ENCODE measurements at regions not wholly inside any gene's neighbourhood (a gene's known extent, or its start where the extent isn't known, plus 50 kb on each side); places are given as distances from the start of the nearest gene placed in this dataset.

GRCh38 chr1:191453487-191453886 is 704.8 kb upstream of the RGS18 start:
- no peak for TF ChIP-seq OSR1 (CRISPR knock-in tag; IDR thresholded peaks at IDR 0.05)
- no peak for TF ChIP-seq ZFP3 (CRISPR knock-in tag; IDR thresholded peaks at IDR 0.05)
- TF ChIP-seq ARNTL (CRISPR knock-in tag; IDR thresholded peaks at IDR 0.05; ENCODE audit: borderline replicate concordance, low read depth) = no peak
- no peak for TF ChIP-seq POU6F1 (CRISPR knock-in tag; IDR thresholded peaks at IDR 0.05; ENCODE audit: borderline replicate concordance, low read depth)
- no peak for TF ChIP-seq ZFP30 (CRISPR knock-in tag; IDR thresholded peaks at IDR 0.05)
- TF ChIP-seq GLIS3 (CRISPR knock-in tag; IDR thresholded peaks at IDR 0.05) = no peak
- TF ChIP-seq RARB (CRISPR knock-in tag; IDR thresholded peaks at IDR 0.05) = no peak
- no peak for TF ChIP-seq ZNF70 (CRISPR knock-in tag; IDR thresholded peaks at IDR 0.05)
- no peak for TF ChIP-seq PATZ1 (CRISPR knock-in tag; IDR thresholded peaks at IDR 0.05; ENCODE audit: borderline replicate concordance)
- TF ChIP-seq ZC3H10 (CRISPR knock-in tag; IDR thresholded peaks at IDR 0.05) = no peak

Data from SK-N-SH treated with all-trans-retinoic acid at 6 μM for 48 hours (cell line).